HL-60 (cell line): ENCODE measurements at regions not wholly inside any gene's neighbourhood (a gene's known extent, or its start where the extent isn't known, plus 50 kb on each side); places are given as distances from the start of the nearest gene placed in this dataset.

Experiments
- GABPA ChIP-seq: IDR thresholded peaks from 2 replicates; pipeline ENCODE4 v1.6.1; 2012; ENCODE audit warnings: low read depth
- POLR2AphosphoS5 ChIP-seq: IDR thresholded peaks from 2 replicates; pipeline ENCODE4 v1.6.1; 2012; ENCODE audit warnings: low read depth
- REST ChIP-seq: IDR thresholded peaks from 2 replicates; pipeline ENCODE4 v1.6.1; 2012; ENCODE audit warnings: low read depth; ENCODE audit not compliant: insufficient replicate concordance
- SPI1 ChIP-seq: IDR thresholded peaks from 2 replicates; pipeline ENCODE4 v1.6.1; 2012; ENCODE audit warnings: low read depth, mild to moderate bottlenecking, borderline replicate concordance
- TF ChIP-seq, protein P1 (sequence below): IDR thresholded peaks from one replicate; pipeline ENCODE4 v1.5.1; 2011; ENCODE audit warnings: low read length, control low read depth, inconsistent platforms; ENCODE audit not compliant: insufficient read depth

- TF ChIP-seq, protein P1, sequence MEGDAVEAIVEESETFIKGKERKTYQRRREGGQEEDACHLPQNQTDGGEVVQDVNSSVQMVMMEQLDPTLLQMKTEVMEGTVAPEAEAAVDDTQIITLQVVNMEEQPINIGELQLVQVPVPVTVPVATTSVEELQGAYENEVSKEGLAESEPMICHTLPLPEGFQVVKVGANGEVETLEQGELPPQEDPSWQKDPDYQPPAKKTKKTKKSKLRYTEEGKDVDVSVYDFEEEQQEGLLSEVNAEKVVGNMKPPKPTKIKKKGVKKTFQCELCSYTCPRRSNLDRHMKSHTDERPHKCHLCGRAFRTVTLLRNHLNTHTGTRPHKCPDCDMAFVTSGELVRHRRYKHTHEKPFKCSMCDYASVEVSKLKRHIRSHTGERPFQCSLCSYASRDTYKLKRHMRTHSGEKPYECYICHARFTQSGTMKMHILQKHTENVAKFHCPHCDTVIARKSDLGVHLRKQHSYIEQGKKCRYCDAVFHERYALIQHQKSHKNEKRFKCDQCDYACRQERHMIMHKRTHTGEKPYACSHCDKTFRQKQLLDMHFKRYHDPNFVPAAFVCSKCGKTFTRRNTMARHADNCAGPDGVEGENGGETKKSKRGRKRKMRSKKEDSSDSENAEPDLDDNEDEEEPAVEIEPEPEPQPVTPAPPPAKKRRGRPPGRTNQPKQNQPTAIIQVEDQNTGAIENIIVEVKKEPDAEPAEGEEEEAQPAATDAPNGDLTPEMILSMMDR, result no peak
- TF ChIP-seq REST (no peak), GABPA (no peak), POLR2AphosphoS5 (no peak), SPI1 (no peak)
Measured at GRCh38 chr4:159649237-159649636, 546.4 kb downstream of the RAPGEF2 start.
